Heart left ventricle (tissue), 16 donors: ENCODE measurements at regions not wholly inside any gene's neighbourhood (a gene's known extent, or its start where the extent isn't known, plus 50 kb on each side); places are given as distances from the start of the nearest gene placed in this dataset.

ENCODE experiments used
- ATAC-seq, 4 donors: fragments of 200-7000 bp; cut with Tn5 transposase; one replicate each; pipeline ENCODE4 v1.9.1; 2020 to 2022; ENCODE audit warnings: moderate library complexity in 4 of 4, mild to moderate bottlenecking in 3 of 4, moderate number of reproducible peaks in 1 of 4
- DNase-seq, 5 donors: peaks; one replicate each; pipeline ENCODE4 v3.0.0-alpha.2; 2020
- H3K27ac ChIP-seq, 12 donors: fragments of 200-600 bp; sonication (generic) in 4 of 12; one replicate each; pipeline versions ENCODE4 v1.5.0 to v1.8.0; 2016 to 2022; ENCODE audit warnings: mild to moderate bottlenecking in 2 of 12
- H3K27me3 ChIP-seq, 9 donors: fragments of 200-600 bp; sonication (generic) in 2 of 9; one replicate each; pipeline versions ENCODE4 v1.5.1 to v1.8.0; 2016 to 2022; ENCODE audit warnings: mild to moderate bottlenecking in 3 of 9
- H3K36me3 ChIP-seq, 9 donors: fragments of 200-600 bp; sonication (generic) in 2 of 9; one replicate each; pipeline versions ENCODE4 v1.5.0 to v1.8.0; 2018 to 2022; ENCODE audit warnings: mild to moderate bottlenecking in 2 of 9
- H3K4me1 ChIP-seq, 12 donors: fragments of 200-600 bp; sonication (generic) in 4 of 12; one replicate each; pipeline versions ENCODE4 v1.5.0 to v1.8.0; 2016 to 2022; ENCODE audit warnings: mild to moderate bottlenecking in 3 of 12
- H3K4me3 ChIP-seq, 12 donors: fragments of 200-600 bp; sonication (generic) in 4 of 12; one replicate each; pipeline versions ENCODE4 v1.5.0 to v1.8.0; 2017 to 2022; ENCODE audit warnings: mild to moderate bottlenecking in 9 of 12, moderate library complexity in 4 of 12
- H3K9me3 ChIP-seq, 12 donors: fragments of 200-600 bp; sonication (generic) in 4 of 12; one replicate each; pipeline versions ENCODE4 v1.5.0 to v1.8.0; 2016 to 2022; ENCODE audit warnings: mild to moderate bottlenecking in 1 of 12
- CTCF ChIP-seq, 12 donors: fragments of 200-600 bp; sonication (generic) in 4 of 12; IDR thresholded peaks; one replicate each; pipeline versions ENCODE4 v1.5.0 to v1.8.0; 2018 to 2022; ENCODE audit warnings: antibody characterized with exemption in 12 of 12, mild to moderate bottlenecking in 5 of 12
- POLR2A ChIP-seq, 2 donors: fragments of 450-650 bp; IDR thresholded peaks; one replicate each; pipeline ENCODE4 v1.6.1; 2017; ENCODE audit warnings: antibody characterized with exemption in 2 of 2, mild to moderate bottlenecking in 2 of 2, moderate library complexity in 2 of 2
- WGBS, 4 donors: extraction: QIAGEN DNeasy Blood & Tissue Kit in 2 of 4; methylation state at CpG; one replicate each; pipeline versions ENCODE4 v1.1.5 to v1.1.7; 2013 to 2018; 5-methylcytosine and 5-hydroxymethylcytosine counted together
- intact Hi-C, 10 donors: fragments of 100-400 bp; cut with DNase I; formaldehyde crosslinking; loops; one replicate each; pipeline versions ENCODE4 v1.11.1 to v1.14.2; 2022
- donor health status: ischemic (EF 13 %, LVEDD 7.1; RV severe dilation, severe dysfunction).
- donor health status: healthy with polysubstance abuse.
- donor health status: DM: no; HTN: yes; CAD: no.
- donor health status: DM: no; HTN: no; CAD: no.
- donor health status: ischemic (EF 25% LVEDD 6.9; RV normal size, moderate dysfunction).
- donor health status: ischemic (EF 25% LVEDD 5.7; RV mildly dilated, moderate dysfunction).
- donor health status: healthy.
- donor health status: DM: yes; HTN: yes; CAD: no.
- donor health status: ischemic (EF 35%, LVEDD 5.7; RV mildly dilated, moderate dysfunction).
- donor health status: nonischemic (EF 11% LVEDD 7.7; RV severe dilation, severe dysfunction).
- donor health status: DM: yes; HTN: yes; CAD: no.
- donor health status: PGD.
- donor health status: ischemic (EF 29% LVEDD 5.4; RV normal size, mild dysfunction).
- donor health status: nonischemic (EF 23%, LVEDD 6.1; RV moderate dilation, normal function).

- intact Hi-C loops, result no loop called here
- no peak for TF ChIP-seq CTCF (IDR thresholded peaks at IDR 0.05)
- no peak for TF ChIP-seq POLR2A (IDR thresholded peaks at IDR 0.05)
- Histone ChIP-seq H3K27ac (no peak overlapping the region), H3K4me3 (no peak overlapping the region), H3K27me3 (no peaks in the 10 kb centered on the region), H3K9me3 (peaks cover 0 to 23% (median 3%) of the 10 kb centered on the region in 12 donors), H3K36me3 (no peaks in the 10 kb centered on the region), H3K4me1 (peaks cover 0 to 5% (median 0%) of the 10 kb centered on the region in 12 donors)
- DNase-seq, result no peak
- 64 to 72% (median 67%) methylated on average over 1 of the region's 1 CpG for WGBS, 4 donors
- ATAC-seq, result no peak
These were observed 222.8 kb downstream of the CGGBP1 start for GRCh38 chr3:87836026-87836425.

DNA sequence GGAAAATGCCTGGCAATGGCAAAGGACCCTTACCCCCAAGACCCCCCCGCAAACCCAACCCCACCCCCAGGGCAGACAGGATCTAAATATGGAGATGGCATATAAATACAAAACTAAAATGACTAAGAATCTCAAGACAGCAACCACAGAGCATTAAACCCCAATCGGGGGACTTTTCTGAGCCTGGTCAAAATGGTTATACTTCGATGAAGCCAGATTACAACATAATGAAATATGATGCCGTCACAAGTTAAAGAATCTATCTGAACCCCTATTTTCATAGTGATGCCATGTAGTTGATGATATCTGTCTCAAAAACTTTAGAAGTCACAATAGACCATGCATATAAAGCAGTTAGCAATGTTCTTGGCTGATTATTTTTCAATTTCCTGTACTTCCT lies 223.6 kb downstream of the CGGBP1 start:
- Histone ChIP-seq H3K9me3 (peaks cover 0 to 18% (median 3%) of the 10 kb centered on the region in 12 donors), H3K4me1 (peaks cover 0 to 5% (median 0%) of the 10 kb centered on the region in 12 donors), H3K27ac (no peak overlapping the region), H3K4me3 (no peak overlapping the region), H3K27me3 (no peaks in the 10 kb centered on the region), H3K36me3 (no peaks in the 10 kb centered on the region)
- TF ChIP-seq POLR2A (IDR thresholded peaks at IDR 0.05) (no peak), CTCF (IDR thresholded peaks at IDR 0.05) (no peak)
- intact Hi-C loops, result no loop called here
- 86 to 92% (median 89%) methylated on average over 4 of the region's 4 CpGs for WGBS, 4 donors
- ATAC-seq, result no peak
- DNase-seq, result no peak

DNA sequence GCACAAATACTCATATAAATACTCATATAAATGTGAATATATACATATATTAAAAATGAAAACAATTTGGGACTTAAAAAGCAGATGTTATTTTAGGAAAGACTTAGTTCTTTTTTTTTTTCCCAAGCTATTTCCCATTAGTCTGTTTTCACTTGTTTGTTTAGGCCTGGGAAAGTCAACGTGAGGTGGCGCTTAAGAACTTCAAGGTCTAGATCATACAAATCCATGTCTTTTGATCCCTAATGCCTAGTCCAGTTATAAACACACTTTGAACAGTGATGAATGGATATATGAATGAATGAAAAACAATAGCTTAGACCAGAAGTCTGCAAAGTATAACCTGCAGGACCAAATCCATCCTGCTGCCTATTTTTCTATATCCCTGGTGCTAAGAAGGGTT lies 224.5 kb downstream of the CGGBP1 start:
- no peak for DNase-seq
- no peaks in the 10 kb centered on the region for H3K27me3 ChIP-seq
- no peaks in the 10 kb centered on the region for H3K36me3 ChIP-seq
- intact Hi-C loops, result no loop called here
- peaks cover 0 to 10% (median 1%) of the 10 kb centered on the region in 12 donors for H3K9me3 ChIP-seq
- H3K27ac ChIP-seq, result no peak overlapping the region
- TF ChIP-seq CTCF (IDR thresholded peaks at IDR 0.05) (no peak), POLR2A (IDR thresholded peaks at IDR 0.05) (no peak)
- no peak for ATAC-seq
- no peak overlapping the region for H3K4me3 ChIP-seq
- 80 to 91% (median 90%) methylated on average over 2 of the region's 2 CpGs for WGBS, 4 donors
- H3K4me1 ChIP-seq, result peaks cover 0 to 5% (median 0%) of the 10 kb centered on the region in 12 donors

GRCh38 chr3:87833039-87833377 lies 225.8 kb downstream of the CGGBP1 start:
- intact Hi-C loops, result no loop called here
- Histone ChIP-seq H3K9me3 (peaks cover 0 to under 1% (median 0%) of the 10 kb centered on the region in 12 donors), H3K27me3 (no peaks in the 10 kb centered on the region), H3K36me3 (no peaks in the 10 kb centered on the region), H3K4me3 (no peak overlapping the region), H3K4me1 (peaks cover 0 to 5% (median 0%) of the 10 kb centered on the region in 12 donors), H3K27ac (no peak overlapping the region)
- no peak for TF ChIP-seq CTCF (IDR thresholded peaks at IDR 0.05)
- TF ChIP-seq POLR2A (IDR thresholded peaks at IDR 0.05), result no peak
- ATAC-seq (no peak), DNase-seq (no peak)
